HuH-7.5 (cell line): ENCODE measurements at regions not wholly inside any gene's neighbourhood (a gene's known extent, or its start where the extent isn't known, plus 50 kb on each side); places are given as distances from the start of the nearest gene placed in this dataset.
"Not testable (repeated sequence)": the region's sequence is repeated elsewhere in the genome, so short reads cannot be mapped to it uniquely, and the experiment has no call there.

Source experiments
- DNase-seq: peaks from one replicate; pipeline ENCODE4 v3.0.0; 2011; ENCODE audit warnings: low spot score

DNA sequence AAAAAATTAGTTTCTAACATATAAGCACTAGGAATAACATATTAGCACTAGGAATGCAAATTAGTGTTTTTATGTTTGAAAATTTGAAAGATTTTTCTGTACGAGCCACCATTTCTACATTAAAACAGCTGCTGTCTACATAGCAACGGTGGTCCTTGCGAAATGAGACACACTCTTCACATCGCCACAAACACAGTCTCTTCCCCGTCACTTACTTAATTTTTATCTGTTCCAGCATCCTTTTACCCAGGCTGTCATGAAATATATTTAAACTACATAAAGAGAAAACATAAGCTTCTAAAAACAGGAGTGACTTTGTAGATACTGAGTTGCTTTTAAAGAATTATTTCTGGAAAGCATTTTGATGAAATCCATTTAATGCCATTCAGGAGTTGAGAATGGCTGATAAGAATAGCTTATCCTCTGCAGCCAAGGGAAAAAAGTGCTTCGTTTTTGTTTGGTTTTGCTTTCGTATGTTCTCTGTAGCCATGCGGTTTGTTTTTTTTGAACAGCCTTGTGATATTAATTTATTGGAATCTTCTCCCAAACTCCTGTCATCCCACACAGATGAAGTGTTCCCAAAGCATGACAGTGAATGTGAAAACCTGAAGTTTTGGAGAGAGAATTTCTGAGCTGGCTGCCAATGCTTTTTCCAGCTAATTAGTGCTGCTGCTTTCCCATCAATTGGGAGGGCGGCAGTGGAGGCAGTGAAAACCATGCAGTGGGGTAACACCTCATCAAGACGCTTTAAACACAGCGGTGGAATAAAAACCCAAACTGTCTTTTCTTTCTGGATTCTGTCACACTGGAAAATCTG lies 603.7 kb upstream of the ADARB2 start:
- DNase-seq: no peak

DNA sequence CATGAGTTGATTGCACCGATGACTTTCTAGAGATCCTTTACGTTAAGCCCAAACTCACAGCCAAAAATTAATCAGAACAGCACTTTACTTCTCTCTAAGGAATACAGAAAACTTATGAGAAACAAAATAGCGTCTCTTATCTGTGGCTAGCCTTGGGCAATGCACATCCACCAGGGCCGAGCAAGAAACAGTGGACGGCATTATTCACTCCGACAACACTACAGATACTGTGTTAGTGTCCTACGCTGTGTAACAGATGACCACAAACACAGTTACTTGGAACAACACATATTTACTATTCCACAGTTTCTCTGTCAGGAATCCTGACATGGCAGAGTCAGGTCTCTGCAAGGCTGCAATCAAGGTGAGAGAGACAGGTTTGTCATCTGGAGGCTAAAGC lies 598.3 kb upstream of the ADARB2 start:
- DNase-seq: no peak

DNA sequence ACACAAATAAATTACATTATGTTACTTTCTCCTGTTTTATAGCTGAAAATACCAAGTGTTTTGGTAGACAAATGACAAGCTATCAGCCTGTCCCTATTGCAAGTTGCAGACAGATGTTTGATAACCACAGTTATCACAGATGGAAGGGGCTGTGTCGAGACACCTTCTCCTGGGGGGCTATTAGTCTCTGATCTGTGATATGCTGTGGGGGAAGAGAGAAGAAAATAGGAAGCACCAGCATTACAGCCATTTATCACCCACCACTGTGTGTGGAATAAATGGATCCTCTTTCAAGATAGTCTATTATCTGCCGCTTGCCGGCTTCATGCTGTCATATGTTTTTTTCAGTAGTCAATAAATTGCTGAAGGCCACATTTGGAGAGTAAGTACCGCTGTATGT lies 597.2 kb upstream of the ADARB2 start:
- no peak for DNase-seq

DNA sequence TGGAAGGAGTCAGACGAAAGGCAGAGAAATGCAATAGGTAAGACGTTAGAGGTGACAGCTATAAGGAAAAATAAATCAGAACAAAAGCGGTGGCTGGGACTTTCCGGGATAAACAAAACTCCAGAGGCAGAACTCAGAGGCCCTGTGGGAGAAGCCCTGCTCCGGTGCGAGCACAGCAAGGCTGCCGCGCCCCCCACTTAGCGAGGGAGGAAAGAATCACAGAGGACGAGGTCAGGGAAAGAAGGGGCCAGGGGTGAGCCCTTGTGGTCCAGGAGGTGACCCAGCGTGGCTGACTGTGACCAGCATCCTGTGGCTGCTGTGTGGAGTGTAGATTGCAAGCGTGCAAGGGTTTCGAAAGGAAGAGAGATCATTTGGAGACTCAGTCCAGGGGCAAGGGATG lies 591.8 kb upstream of the ADARB2 start:
- DNase-seq: no peak

DNA sequence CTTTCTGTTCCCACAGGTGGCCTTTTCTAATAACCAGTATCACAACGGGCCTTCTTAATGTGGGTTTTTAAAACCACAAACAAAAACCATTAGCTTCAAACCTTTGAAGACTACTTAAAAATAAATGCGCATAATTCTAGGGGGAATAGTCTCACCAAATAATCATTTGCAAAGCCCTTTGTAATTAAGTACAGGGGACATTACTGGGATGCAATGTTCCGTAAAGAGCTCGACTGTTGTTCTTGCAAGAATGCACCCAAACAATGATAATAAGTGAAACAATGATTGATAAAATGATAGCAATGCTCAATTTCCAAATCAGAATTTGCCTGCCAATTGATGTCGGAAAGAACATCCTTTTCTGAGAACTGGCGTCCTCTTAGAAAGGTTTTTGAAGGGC lies 589.1 kb upstream of the ADARB2 start:
- DNase-seq: no peak

DNA sequence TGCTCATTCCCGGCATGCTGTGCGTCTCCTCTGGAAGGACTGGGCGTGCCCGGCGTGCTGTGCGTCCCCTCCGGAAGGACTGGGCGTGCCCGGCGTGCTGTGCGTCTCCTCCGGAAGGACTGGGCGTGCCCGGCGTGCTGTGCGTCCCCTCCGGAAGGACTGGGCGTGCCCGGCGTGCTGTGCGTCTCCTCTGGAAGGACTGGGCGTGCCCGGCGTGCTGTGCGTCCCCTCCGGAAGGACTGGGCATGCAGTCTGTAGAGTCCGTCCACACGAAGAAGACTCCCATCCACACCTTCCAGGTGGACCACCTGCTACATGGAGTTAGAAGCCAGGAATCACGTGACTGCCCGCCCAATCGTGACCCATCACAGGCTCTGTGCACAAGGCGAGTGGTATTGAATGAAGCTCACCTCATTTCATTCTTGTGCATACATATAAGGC lies 577.7 kb upstream of the ADARB2 start:
- DNase-seq: not testable (repeated sequence)

DNA sequence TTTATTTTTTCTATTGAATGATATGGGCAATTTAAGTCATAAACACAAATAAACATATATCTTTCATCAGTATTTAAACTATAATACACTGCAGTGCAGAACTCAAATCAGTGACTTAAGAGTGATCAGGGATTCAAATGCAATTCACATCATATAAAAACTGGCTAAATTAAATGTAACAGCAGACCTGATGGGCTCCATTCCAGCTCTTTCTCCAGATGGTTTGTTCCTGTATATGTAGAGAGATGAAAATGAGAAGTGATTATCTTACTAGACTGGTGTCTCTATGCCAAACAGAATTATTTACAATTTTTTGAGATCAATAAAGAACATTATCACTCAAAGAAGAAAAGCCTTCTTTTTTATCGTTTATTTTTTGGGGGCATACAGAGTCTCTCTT lies 568.8 kb upstream of the ADARB2 start:
- no peak for DNase-seq

DNA sequence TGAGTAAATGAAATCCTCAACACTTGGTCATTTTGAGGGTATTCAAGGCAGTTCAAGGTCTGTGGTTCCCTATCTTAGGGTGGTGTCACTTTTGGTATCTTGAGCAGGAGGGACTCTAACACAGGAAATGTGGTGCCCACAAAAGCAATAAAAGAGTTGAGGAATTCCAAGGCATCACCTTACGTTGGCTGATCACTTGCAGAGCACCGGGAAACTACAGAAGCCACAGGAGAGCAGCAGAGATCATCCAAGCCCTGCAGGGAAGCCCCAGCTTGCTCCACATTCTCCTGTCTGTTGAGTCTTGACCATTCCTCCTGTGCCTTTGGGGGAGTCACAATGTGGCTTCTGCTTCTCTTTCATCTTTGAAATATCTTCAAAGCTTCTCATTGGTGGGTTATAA lies 565.8 kb upstream of the ADARB2 start:
- no peak for DNase-seq

DNA sequence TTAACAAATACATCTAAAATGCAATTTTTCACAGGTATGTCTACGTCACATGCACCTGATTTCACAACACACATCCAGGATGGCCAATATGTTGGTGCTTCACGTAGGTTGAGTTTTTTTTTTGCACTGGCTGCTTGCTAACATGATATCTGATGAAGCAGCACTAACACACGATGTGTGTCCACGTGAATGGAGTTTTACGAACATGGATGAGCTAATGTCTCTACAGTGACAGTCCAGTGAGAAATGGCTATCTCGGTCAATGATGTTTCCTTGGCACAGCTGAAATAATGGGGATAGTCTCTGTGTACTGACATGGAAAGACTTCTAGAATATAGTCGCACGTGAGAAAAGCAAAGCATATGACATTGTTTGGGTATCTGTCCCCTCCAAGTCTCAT lies 563.9 kb upstream of the ADARB2 start:
- DNase-seq: no peak

DNA sequence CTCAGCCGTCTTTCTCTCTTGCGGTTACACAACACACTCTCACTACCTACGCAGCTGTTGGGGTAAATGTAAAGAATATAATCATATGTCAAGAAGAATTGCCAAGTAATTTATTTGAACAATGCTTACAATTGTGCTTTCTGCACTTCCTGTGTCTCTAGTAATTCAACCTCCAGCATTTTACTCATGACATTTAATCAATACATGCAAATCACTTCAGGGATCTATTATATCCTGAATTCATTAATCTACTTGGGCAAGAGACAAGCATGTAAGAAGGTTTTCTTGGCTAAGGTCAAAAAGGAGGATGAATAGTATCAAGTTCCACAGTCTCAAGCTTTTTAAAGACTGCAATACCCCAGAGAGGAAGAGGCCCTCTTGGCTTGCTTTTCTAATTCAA lies 562.9 kb upstream of the ADARB2 start:
- DNase-seq: no peak

DNA sequence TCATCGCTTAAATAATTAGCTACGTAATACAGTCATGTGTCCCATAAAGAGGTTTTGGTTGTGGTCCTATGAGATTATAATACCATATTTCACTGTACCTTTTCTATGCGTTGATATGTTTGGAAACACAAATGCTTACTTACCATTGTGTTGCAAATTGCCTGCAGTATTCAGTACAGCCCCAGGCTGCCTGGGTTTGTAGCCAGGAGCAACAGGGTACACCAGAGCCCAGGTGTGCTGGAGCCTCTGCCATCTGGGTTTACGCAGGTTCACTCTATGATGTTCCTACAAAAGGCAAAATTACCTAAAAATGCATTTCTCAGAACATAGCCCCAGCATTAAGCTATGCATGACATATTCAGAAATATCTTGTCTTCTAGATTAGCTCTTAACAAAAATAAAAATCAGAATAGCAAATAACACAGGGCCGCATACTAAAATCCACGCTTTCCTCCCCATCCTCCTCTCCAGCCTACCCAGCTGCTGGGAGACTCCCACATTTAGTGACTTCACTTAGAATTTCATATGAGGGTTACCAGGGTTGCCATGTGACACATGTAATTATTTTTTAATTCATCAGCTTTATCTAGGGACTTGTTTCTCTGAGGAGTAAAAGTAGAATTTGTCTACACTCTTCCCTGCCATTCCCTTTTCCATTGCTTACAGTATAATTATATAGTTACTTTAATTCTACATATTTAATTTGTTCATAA lies 559.0 kb upstream of the ADARB2 start:
- DNase-seq: no peak

DNA sequence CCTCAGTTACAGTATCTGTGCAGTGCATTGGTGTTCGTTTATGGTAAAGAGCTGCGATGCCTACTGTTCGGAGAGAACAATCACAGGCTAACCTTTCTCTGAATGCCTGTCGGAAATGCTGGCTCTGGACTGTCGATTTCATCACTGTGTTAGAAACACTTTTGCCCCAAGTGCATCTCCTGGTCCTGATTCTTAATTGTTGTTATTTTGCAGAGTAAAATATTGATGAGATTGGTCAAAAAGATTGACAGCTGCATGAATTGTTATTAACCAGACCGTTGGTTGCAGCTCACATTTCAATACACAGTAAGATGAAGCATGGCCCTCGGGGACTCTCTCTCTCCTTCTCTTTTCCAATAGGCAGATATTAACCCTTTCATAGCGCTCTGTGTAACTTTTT lies 557.4 kb upstream of the ADARB2 start:
- DNase-seq: no peak

DNA sequence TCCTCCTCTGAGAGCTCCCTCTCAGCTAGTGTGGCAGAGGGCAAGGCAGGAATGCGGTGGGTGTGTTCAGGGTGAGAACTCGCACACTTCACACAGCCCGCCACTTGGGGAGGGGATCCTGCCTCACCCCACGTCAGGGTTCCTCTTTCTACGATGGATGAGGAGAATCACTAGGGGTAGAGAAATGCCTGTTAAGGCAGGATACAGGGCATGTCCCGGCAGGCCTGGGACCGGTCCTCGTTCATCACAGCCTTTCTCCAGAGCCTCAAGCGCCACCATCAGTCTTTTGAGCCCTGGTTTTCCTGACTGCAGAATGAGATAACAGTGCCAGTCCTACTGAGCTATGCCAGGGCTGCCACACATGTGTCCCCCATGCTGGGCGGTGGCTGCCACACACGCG lies 546.7 kb upstream of the ADARB2 start:
- no peak for DNase-seq

DNA sequence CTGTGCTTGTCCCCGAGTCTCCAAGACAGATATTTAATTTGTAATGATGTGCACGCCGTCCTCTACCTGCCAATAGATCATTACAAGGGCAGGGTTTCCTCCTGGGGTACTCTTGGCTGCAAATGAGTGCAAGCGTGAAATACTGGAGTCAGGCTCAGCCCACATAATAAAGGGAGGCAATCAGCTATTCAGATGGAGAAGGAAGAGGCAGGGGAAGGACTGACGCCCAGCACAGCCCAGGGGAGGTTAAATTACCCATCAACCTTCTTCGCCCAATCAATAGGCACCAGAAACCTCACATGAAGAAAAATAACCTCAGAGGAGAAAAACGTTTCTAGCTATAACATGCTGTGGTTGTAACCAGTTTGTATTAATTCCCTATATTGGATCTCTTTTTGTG lies 544.9 kb upstream of the ADARB2 start:
- no peak for DNase-seq

DNA sequence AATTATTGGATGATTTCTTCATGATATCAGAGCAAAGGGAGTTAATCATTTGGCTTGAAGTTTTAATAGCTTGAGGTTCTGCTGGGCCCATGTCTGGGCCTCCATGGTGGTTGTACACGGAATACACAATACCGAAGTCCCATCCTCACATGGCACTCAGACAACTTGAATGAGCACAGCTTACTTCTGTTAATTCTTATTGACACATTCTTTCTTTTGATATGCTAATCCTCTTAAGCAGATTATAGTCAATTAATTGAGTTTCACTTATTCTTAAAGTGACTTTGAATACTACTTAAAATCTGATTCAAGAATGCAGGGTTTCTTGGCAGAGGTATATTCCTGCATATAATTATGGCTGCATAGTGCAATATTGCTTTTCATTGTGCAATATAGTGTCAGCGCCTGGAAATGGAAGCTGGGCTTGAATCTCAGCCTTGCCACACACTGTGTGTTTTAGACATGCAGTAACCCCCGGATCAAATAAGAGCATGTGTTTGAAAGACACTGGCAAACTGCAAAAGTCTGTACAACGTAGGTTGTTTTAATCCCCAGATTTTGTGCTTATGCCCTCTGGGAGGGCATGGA lies 543.5 kb upstream of the ADARB2 start:
- no peak for DNase-seq

DNA sequence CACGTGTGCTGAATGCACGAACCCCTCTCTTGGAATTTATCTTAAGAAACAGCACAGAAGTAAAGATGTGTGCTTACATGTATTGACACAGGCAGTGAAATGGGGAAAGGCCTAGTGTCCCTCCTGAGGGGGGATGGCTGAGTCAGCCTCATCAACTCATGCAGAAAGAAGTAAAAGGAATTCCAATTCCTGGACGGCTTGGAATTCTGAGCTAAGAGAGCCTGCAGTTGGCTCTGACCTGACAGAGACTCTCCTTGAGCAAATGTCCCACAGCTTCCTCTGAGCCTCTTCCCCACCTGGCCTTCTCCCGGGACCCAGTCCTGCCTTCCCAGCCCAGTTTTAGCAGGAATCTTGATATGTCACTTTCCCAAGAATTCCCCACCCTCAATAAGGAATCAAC lies 542.4 kb upstream of the ADARB2 start:
- no peak for DNase-seq

DNA sequence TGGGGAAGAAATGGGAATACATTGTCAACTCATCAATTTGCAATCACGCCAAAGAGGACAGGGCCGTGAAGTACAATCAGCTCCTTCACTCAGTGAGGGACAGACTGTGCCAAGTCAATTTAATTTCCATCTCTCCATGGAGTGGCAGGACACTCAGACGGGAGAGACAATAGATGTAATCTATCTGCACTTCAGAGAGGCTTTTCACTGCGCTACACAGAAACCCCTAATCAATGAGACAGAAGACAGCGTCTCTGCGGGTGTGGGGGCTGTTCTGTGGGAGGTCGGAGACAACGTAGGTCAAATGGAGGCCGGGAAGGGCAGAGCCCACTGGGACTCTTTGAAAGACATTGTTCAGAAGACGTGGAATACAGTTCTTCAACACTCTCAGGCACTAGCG lies 541.0 kb upstream of the ADARB2 start:
- no peak for DNase-seq

DNA sequence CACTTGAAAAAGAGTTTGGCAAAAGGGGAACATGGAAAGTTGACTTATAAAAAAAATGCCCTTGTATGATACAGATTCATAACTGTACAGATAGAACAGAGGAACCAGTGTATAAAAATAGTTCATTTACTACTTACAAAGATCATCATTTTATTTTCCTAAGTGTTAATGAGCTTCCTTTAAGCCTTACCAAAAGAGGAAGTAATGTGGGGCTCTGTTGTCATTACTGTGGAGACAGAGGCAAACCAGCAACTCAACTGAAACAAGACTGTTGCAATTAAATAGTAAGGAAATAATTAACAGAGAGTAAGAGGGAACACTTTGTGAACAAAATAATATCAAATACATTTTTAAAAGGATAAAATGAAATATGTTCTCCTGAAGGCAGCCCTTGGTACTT lies 526.2 kb upstream of the ADARB2 start:
- no peak for DNase-seq

DNA sequence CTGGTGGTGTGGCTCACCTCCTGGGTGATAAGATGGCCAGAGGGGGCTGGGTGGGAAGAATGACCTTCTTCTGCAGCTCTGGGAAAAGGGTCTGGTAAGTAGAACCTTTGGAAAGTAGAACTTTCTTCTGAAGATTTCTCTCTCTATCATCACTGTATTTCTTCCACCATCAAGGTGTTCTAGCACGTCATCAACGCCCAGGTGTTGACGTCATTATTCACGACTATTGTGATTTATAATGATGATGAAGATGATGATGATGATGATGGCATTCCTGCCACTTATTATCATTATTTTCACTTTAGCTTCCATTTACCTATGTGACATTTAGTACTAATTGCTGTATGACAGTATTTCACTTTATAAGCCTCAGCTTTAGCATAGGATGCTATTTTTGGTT lies 525.6 kb upstream of the ADARB2 start:
- DNase-seq: no peak

DNA sequence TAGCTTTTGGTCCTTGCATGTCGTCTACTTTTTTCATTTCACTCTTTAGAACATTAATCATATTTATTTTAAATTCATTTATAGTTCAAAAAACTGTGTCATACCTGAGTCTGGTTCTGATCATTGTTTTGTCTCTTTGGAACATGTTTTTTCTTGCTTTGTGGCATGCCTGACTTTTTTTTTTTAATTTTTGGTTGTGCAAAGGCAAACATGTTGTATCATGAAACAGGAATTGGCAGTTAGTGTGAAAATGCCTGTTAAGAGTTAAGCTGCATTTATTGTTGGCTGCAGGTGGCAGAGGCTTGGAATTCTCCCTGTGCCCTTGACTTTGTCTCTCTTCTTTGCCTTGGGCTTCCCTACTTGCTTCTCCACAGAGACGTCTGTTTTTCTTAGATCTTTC lies 525.0 kb upstream of the ADARB2 start:
- DNase-seq: no peak

DNA sequence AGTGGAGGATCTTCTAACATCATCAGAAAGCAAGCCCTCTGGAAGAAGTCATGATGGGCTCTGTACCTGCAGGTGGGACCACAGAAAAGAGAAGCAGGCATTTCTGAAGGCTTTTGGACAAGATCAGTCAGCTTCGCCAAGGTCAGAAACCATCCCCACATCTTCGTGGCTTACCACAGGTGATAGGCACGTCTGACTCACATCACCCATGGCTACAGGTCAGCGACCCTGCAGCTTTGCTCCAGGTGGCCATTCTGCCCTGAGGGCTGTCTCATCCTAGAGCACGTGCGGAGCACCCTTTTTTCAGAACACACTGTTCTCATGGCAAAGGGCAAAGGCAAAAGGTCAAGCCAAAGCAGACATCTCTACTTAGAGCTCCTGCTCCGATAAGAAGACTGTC lies 518.9 kb upstream of the ADARB2 start:
- no peak for DNase-seq

DNA sequence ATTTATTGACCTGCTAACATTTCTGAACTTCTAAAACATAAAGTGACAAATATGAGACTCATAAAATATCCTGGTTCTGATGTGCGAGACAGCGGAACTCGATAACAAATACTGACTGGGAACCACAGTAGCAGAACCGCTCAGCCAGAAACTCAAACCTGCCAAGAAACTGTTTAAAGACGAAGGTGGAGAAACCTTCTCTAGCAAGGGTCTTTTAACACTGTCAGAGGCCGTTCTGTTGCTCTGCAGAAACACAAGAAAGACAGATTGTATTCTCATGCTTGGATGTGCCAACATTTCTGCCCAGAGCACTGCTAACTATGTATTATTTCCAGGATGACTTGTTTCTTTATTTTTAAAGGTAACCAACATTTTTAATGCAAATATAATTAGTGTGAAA lies 514.8 kb upstream of the ADARB2 start:
- DNase-seq: no peak

DNA sequence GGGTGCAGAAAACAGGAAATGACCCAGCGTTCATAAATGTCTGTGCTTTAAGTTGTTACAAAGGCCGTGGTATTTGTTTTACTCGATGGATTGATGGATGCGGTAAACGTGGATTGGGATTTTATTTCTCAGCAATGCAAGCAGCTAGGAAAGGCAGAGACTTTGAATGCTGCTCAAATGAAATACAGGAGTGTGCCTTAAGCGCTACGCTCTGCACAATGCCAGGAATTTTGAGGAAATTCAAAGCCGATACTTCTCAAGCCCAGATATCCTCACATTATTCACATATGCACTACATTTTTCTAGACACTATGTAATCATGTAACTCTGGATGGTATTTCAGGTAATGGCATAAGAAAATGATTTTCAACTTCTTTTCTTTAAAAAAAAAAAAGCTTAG lies 514.3 kb upstream of the ADARB2 start:
- no peak for DNase-seq
